OCI-LY3 (cell line): ENCODE measurements at regions not wholly inside any gene's neighbourhood (a gene's known extent, or its start where the extent isn't known, plus 50 kb on each side); places are given as distances from the start of the nearest gene placed in this dataset.

Experiments
- CTCF ChIP-seq: fragments of 200-600, 300-600 bp; sonication (generic); IDR thresholded peaks from 2 replicates; pipeline ENCODE4 v1.5.1; 2014; ENCODE audit warnings: antibody characterized with exemption, low read length, low read depth
- EZH2phosphoT487 ChIP-seq: fragments of 200-600 bp; shearing (Covaris generic); IDR thresholded peaks from 2 replicates; pipeline ENCODE4 v1.6.1; 2018; ENCODE audit warnings: antibody characterized with exemption, mixed run types, low read depth

GRCh38 chr14:55814064-55814463 is 234.1 kb downstream of the KTN1 start:
- TF ChIP-seq CTCF: no peak
- no peak for TF ChIP-seq EZH2phosphoT487
